ENCODE measurements at regions not wholly inside any gene's neighbourhood (a gene's known extent, or its start where the extent isn't known, plus 50 kb on each side); places are given as distances from the start of the nearest gene placed in this dataset.

GRCh38 chr5:155295111-155295510 is 281.6 kb downstream of the KIF4B start:
- TF ChIP-seq CTCF (conservative IDR thresholded peaks at IDR 0.05; ENCODE audit: low read length): no peak
- TF ChIP-seq EZH2phosphoT487 (IDR thresholded peaks at IDR 0.05; ENCODE audit: borderline replicate concordance, low read depth, low read length): no peak
